GM18498 (cell line): ENCODE measurements at regions not wholly inside any gene's neighbourhood (a gene's known extent, or its start where the extent isn't known, plus 50 kb on each side); places are given as distances from the start of the nearest gene placed in this dataset.

Source experiments
- ATAC-seq: cut with Tn5 transposase; IDR thresholded peaks from one replicate; pipeline ENCODE4 v1.9.1; 2021; ENCODE audit warnings: mild to moderate bottlenecking, moderate library complexity; ENCODE audit not compliant: unreplicated experiment

GRCh38 chr17:36885153-36885735 lies 52.0 kb upstream of the LHX1 start:
- no peak for ATAC-seq

GRCh38 chr17:36885771-36886377 lies 51.4 kb upstream of the LHX1 start:
- ATAC-seq: no peak
